GM10266 (cell line): ENCODE measurements at regions not wholly inside any gene's neighbourhood (a gene's known extent, or its start where the extent isn't known, plus 50 kb on each side); places are given as distances from the start of the nearest gene placed in this dataset.

Source experiments
- DNase-seq: peaks from one replicate; pipeline ENCODE4 v3.0.0; 2012; ENCODE audit errors: extremely low spot score
- CTCF ChIP-seq: IDR thresholded peaks from 2 replicates; pipeline ENCODE4 v1.5.1; 2012; ENCODE audit warnings: mild to moderate bottlenecking, low read depth; ENCODE audit not compliant: control insufficient read depth, insufficient read depth; ENCODE audit errors: missing control alignments

GRCh38 chr14:28677381-28677780 lies 89.2 kb upstream of the FOXG1 start:
- no peak for DNase-seq
- TF ChIP-seq CTCF: no peak

GRCh38 chr14:28678887-28679286 lies 87.7 kb upstream of the FOXG1 start:
- no peak for DNase-seq
- no peak for TF ChIP-seq CTCF

GRCh38 chr14:28681681-28682080 lies 84.9 kb upstream of the FOXG1 start:
- DNase-seq: no peak
- no peak for TF ChIP-seq CTCF

- no peak for DNase-seq
Observed at GRCh38 chr14:28690029-28690692, 76.4 kb upstream of the FOXG1 start.

GRCh38 chr14:28695109-28695508 lies 71.5 kb upstream of the FOXG1 start:
- DNase-seq: no peak

More at GRCh38 chr14:28690029-28690692, 76.4 kb upstream of the FOXG1 start:
- TF ChIP-seq CTCF: no peak

GRCh38 chr14:28701733-28702132 lies 64.9 kb upstream of the FOXG1 start:
- TF ChIP-seq CTCF: no peak
- no peak for DNase-seq

More at GRCh38 chr14:28695109-28695508, 71.5 kb upstream of the FOXG1 start:
- TF ChIP-seq CTCF: no peak

GRCh38 chr14:28703482-28703881 lies 63.1 kb upstream of the FOXG1 start:
- TF ChIP-seq CTCF: no peak
- no peak for DNase-seq
